Caco-2 (cell line): ENCODE measurements at regions not wholly inside any gene's neighbourhood (a gene's known extent, or its start where the extent isn't known, plus 50 kb on each side); places are given as distances from the start of the nearest gene placed in this dataset.

Source experiments
- BruUV-seq: library from RNA; stranded (reverse); fragments of 400-500 nt; replicated peaks from 2 replicates; lab custom pipeline; 2021; lab: Mats Ljungman, UMichigan
- CTCF ChIA-PET: fragments of 300-600 bp; sonication (Branson Sonifier 250); formaldehyde crosslinking; loops from one replicate; lab custom pipeline; 2022; ENCODE audit warnings: antibody characterized with exemption; lab: Charles Lee
- POLR2A ChIA-PET: fragments of 300-600 bp; sonication (Branson Sonifier 250); formaldehyde crosslinking; loops from one replicate; lab custom pipeline; 2022; ENCODE audit warnings: antibody characterized with exemption; lab: Charles Lee
- DNase-seq, 2 experiments: peaks; one replicate each; pipeline versions ENCODE4 v3.0.0 to v3.0.0-alpha.2; 2020 to 2022
- H3K27me3 ChIP-seq: replicated peaks from 2 replicates; pipeline ENCODE4 v1.6.0; 2011; ENCODE audit warnings: low read length; ENCODE audit not compliant: control insufficient read depth, insufficient read depth
- H3K36me3 ChIP-seq: 2 replicates; pipeline ENCODE4 v1.5.1; 2011; ENCODE audit warnings: low read length; ENCODE audit not compliant: control insufficient read depth, insufficient read depth
- H3K4me1 ChIP-seq: fragments of 250-450 bp; sonication (Bioruptor Pico); 2 replicates; pipeline ENCODE4 v1.5.1; 2020; ENCODE audit warnings: mild to moderate bottlenecking
- H3K4me3 ChIP-seq: 2 replicates; pipeline ENCODE4 v1.5.1; 2011; ENCODE audit warnings: low read depth, mild to moderate bottlenecking, control low read depth, low read length
- H3K9me3 ChIP-seq: fragments of 250-450 bp; sonication (Bioruptor Pico); 2 replicates; pipeline ENCODE4 v1.5.1; 2020; ENCODE audit warnings: mild to moderate bottlenecking, moderate library complexity
- H3K27ac Mint-ChIP-seq: one replicate; pipeline ENCODE4 v1.8.0; 2022; ENCODE audit warnings: mixed read lengths; ENCODE audit not compliant: unreplicated experiment
- H3K27me3 Mint-ChIP-seq: one replicate; pipeline ENCODE4 v1.8.0; 2022; ENCODE audit warnings: mixed read lengths; ENCODE audit not compliant: insufficient read depth, unreplicated experiment
- H3K36me3 Mint-ChIP-seq: one replicate; pipeline ENCODE4 v1.8.0; 2022; ENCODE audit warnings: mild to moderate bottlenecking, mixed read lengths; ENCODE audit not compliant: insufficient read depth, unreplicated experiment
- H3K4me1 Mint-ChIP-seq: one replicate; pipeline ENCODE4 v1.8.0; 2022; ENCODE audit warnings: low read depth, mixed read lengths; ENCODE audit not compliant: unreplicated experiment
- H3K4me3 Mint-ChIP-seq: one replicate; pipeline ENCODE4 v1.8.0; 2022; ENCODE audit warnings: mild to moderate bottlenecking, moderate library complexity, mixed read lengths; ENCODE audit not compliant: unreplicated experiment
- H3K9me3 Mint-ChIP-seq: one replicate; pipeline ENCODE4 v1.8.0; 2022; ENCODE audit warnings: mixed read lengths; ENCODE audit not compliant: unreplicated experiment
- CTCF ChIP-seq, 2 experiments: fragments of 200-600 bp in 1 of 2; IDR thresholded peaks; 1 replicate in 1 of 2; 2 replicates in 1 of 2; pipeline versions ENCODE4 v1.5.1 to v1.8.0; 2011 to 2022; ENCODE audit warnings: antibody characterized with exemption in 1 of 2, control low read depth in 1 of 2, inconsistent platforms in 1 of 2, low read depth in 1 of 2, low read length in 1 of 2, mild to moderate bottlenecking in 1 of 2, moderate library complexity in 1 of 2; ENCODE audit not compliant: insufficient read depth in 1 of 2, severe bottlenecking in 1 of 2, unreplicated experiment in 1 of 2
- intact Hi-C: fragments of 100-400 bp; cut with micrococcal nuclease; formaldehyde crosslinking; loops from one replicate; pipeline ENCODE4 v1.10.0; 2022; ENCODE audit not compliant: unreplicated experiment

- H3K9me3 Mint-ChIP-seq: peaks cover 2% of the 10 kb centered on the region
- Histone ChIP-seq H3K36me3 (no peaks in the 10 kb centered on the region), H3K4me3 (no peak overlapping the region), H3K9me3 (no peaks in the 10 kb centered on the region), H3K4me1 (no peaks in the 10 kb centered on the region), H3K27me3 (no peaks in the 10 kb centered on the region)
- H3K27me3 Mint-ChIP-seq: peaks cover 3% of the 10 kb centered on the region
- DNase-seq: peak in 1 of 2 experiments; percentile 52
- no peaks in the 10 kb centered on the region for H3K36me3 Mint-ChIP-seq
- intact Hi-C loops: loop anchor here (1.0 to 2.0 kb wide), 2 partner anchors 42 to 165 kb away; no protein-coding TSS in a partner anchor
- no peak overlapping the region for H3K4me3 Mint-ChIP-seq
- no peak overlapping the region for H3K27ac Mint-ChIP-seq
- ChIA-PET CTCF (interaction anchor here (0.7 to 1.3 kb wide), 5 partner anchors 17 to 476 kb away, joined by 3 to 4 read pairs (median 4); no protein-coding TSS in a partner anchor), POLR2A (no interaction called here)
- TF ChIP-seq CTCF (IDR thresholded peaks at IDR 0.05; ENCODE audit: insufficient read depth in 1 of 2, low read depth in 1 of 2, low read length in 1 of 2, severe bottlenecking in 1 of 2, unreplicated experiment in 1 of 2): peak; percentile 91 to 97
- no TSS peak for BruUV-seq
- no peaks in the 10 kb centered on the region for H3K4me1 Mint-ChIP-seq
Measured at GRCh38 chr10:61024856-61025201, 80.8 kb upstream of the RHOBTB1 start.

- H3K4me1 Mint-ChIP-seq: no peaks in the 10 kb centered on the region
- CTCF ChIA-PET: interaction anchor here (0.8 to 1.3 kb wide), 4 partner anchors 17 to 51 kb away, joined by 3 to 4 read pairs (median 4); no protein-coding TSS in a partner anchor
Measured at GRCh38 chr10:61024151-61024855, 80.3 kb upstream of the RHOBTB1 start.

GRCh38 chr10:61023053-61023452 lies 79.1 kb upstream of the RHOBTB1 start:
- CTCF ChIA-PET: interaction anchor here (1.0 kb wide), 1 partner anchor 8 kb away, joined by 3 read pairs; no protein-coding TSS in a partner anchor
- H3K4me3 ChIP-seq: no peak overlapping the region
- POLR2A ChIA-PET: no interaction called here
- H3K36me3 Mint-ChIP-seq: no peaks in the 10 kb centered on the region
- intact Hi-C loops: no loop called here
- no peaks in the 10 kb centered on the region; the same call in 1 of the 2 replicates for H3K27me3 ChIP-seq
- peaks cover 6% of the 10 kb centered on the region for H3K27me3 Mint-ChIP-seq
- H3K27ac Mint-ChIP-seq: no peak overlapping the region
- no peaks in the 10 kb centered on the region for H3K9me3 ChIP-seq
- no TSS peak for BruUV-seq
- H3K4me1 ChIP-seq: no peaks in the 10 kb centered on the region
- H3K4me1 Mint-ChIP-seq: no peaks in the 10 kb centered on the region
- no peak overlapping the region for H3K4me3 Mint-ChIP-seq
- H3K9me3 Mint-ChIP-seq: peaks cover 10% of the 10 kb centered on the region
- DNase-seq: no peak
- no peaks in the 10 kb centered on the region for H3K36me3 ChIP-seq
- no peak for TF ChIP-seq CTCF (IDR thresholded peaks at IDR 0.05; ENCODE audit: insufficient read depth in 1 of 2, low read depth in 1 of 2, low read length in 1 of 2, severe bottlenecking in 1 of 2, unreplicated experiment in 1 of 2)

More at GRCh38 chr10:61024151-61024855, 80.3 kb upstream of the RHOBTB1 start:
- no peak for DNase-seq
- no TSS peak for BruUV-seq
- Mint-ChIP-seq H3K27ac (no peak overlapping the region), H3K9me3 (peaks cover 7% of the 10 kb centered on the region), H3K4me3 (no peak overlapping the region), H3K36me3 (no peaks in the 10 kb centered on the region), H3K27me3 (peaks cover 6% of the 10 kb centered on the region)
- H3K27me3 ChIP-seq: no peaks in the 10 kb centered on the region
- no peaks in the 10 kb centered on the region for H3K36me3 ChIP-seq
- POLR2A ChIA-PET: no interaction called here
- intact Hi-C loops: loop anchor here (1.0 to 2.0 kb wide), 2 partner anchors 42 to 166 kb away; no protein-coding TSS in a partner anchor
- no peak for TF ChIP-seq CTCF (IDR thresholded peaks at IDR 0.05; ENCODE audit: insufficient read depth in 1 of 2, low read depth in 1 of 2, low read length in 1 of 2, severe bottlenecking in 1 of 2, unreplicated experiment in 1 of 2)
- H3K4me3 ChIP-seq: no peak overlapping the region
- H3K9me3 ChIP-seq: no peaks in the 10 kb centered on the region
- no peaks in the 10 kb centered on the region for H3K4me1 ChIP-seq
